GM11168 (cell line): ENCODE measurements at regions not wholly inside any gene's neighbourhood (a gene's known extent, or its start where the extent isn't known, plus 50 kb on each side); places are given as distances from the start of the nearest gene placed in this dataset.

Experiments used
- in situ Hi-C: fragments of 300-500 bp; cut with MboI; formaldehyde crosslinking; loops from one replicate; pipeline ENCODE4 v1.12.0; 2022; ENCODE audit warnings: low sequenced_read_pairs; ENCODE audit not compliant: unreplicated experiment

DNA sequence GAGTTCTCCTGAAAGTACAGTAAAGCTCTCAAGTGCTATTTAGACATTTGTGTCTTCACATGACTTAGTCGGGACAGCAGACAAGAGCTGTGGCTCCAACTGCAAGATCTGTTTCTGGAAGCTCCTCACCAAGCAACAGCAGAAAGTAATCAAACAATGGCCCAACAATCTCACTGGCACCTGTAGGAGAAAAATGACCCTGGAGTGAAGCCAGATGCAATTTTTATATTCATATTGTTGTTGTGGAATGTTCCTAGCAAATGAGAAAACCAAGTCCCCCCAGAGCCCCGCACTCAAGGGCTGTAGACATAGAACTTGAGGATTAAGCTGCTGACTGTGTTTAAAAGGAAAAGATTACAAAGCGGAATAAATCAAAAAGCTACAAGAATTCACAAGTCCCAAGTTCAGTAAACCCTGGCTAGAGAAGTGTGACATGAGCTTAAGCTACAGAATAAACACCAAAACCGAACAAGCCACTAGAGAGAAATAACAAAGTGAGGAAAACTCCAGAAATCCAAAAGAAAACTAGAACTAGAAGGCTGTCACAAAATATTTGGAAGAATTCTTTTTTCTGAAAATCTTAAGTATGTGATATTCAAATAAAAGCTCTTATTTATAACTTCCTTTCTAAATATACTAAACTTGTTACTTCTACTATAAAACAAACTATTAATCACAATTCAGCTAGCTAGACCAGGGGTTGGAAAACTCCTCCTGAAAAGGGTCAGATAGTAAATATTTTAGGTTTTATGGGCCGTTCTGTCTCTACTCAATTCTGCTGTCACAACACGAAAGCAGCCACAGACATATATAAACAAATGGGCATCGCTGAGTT lies 454.5 kb downstream of the SUCLA2 start:
- in situ Hi-C loops = no loop called here

DNA sequence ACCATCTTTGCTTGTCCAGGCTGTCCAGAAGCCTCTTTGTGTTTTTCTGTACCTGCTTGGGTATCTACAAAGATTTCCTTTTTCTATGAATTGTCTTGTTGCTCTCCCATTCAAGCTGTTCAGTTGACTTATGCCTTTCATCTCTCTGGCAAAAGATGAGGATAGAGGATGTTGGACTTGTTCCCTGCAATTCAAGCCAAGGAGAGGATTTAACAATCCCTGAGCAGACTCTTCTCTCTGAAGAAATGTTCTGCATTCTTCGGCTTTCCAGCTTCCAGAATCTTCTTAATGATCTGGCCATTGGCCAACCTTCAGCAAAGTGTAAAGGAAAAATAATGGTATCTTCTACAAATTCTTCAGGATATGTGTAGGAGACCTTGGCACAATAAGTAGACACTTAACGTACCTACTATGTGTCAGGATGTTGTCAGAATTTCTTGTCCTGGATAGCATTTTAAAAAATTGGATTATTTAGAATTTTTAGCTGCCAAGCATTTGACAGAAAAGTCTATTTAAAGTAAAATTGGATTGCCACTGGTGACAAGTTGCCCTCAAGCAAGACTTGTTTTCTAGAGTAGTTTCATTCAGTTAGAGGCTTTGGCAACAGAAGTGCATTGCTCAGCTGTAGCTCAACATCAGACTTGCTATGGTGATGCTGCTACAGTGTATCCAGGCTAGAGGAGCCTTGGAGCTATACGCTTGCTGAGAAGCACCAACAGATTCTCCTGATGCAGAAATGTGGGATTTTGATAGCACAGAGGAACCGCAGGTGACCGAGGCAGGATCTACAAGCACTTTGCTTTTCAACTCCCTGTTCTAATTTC lies 455.7 kb downstream of the SUCLA2 start:
- in situ Hi-C loops = no loop called here

DNA sequence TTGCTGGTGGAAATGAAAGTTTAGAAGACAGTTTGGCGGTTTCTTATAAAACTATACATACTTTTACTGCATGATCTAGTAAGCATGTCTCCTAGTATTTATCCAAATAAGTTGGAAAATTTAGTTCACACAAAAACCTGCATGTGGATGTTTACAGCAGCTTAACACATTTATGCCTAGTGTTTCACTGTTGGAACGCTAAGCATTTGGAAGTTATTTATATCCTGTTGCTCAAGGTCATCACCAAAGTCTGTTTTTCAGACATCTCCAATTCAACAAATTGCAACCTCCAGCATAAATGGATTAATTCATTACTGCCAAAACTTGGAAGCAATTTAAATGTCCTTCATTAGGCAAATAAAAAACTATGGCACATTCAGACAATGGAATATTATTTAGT lies 461.8 kb downstream of the SUCLA2 start:
- in situ Hi-C loops = no loop called here

DNA sequence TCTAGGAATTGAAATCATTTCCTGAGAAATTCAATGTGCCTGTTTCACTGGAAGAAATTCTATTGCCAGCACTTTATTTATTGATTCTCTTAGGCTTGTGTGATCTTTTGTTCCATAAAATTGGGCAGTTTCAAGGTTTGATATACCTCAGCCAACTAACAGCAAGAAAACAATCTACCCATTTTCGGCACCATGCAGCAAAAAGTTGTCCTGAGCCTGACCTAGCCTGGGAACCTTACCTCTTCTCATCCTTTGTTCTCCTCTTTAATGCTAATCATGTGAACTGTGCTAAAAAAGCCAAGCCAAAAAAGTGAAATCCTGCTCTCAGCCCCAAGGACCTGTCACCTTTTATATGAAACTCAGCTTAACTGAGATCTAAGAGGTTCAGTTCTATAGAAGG lies 477.3 kb downstream of the SUCLA2 start:
- in situ Hi-C loops = no loop called here

DNA sequence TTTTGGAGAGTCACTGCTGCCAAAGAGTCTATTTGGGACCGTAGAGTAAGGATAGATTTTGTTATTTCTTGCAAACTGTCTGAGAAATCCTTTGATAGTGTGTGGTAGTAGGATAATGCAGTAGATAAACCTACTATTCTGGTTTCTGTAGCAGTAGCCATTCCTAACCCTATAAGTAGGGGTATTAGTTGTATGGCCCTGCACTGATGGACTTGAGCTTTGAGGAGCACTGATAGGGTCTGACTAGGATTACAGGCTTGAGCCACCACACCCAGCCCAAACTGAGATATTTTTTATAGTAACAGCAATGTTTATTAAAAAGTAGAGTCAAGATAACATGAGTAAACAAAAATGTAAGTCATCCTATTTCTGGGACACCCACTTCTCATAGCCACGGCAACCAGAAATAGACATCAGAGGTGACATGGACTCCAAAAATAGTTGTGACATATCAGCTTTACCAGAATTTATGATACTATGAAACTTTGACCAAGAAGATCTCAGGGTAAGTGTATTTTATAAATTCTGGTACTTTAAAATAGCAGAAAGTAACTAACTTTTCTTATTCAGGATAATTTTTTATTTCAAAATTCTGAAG lies 479.1 kb downstream of the SUCLA2 start:
- in situ Hi-C loops = no loop called here

DNA sequence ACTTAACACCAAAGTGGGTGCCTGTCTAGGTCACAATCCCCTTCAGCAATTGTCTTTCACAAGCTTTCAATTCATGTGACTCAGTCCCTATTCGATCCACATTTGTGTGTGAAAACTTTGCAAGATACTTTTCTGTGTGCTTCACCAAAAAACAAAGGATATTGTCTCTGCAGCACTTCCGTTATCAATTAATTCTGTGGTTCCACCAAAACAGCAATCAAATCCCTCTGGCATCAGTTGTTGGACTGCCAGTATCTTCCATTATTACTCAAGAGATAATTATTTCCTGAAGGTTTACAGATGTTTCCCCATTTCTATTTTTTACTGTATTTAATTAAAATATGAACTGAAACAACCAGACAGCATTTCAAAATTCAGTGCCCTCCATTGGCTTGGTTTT lies 481.4 kb downstream of the SUCLA2 start:
- in situ Hi-C loops = no loop called here

DNA sequence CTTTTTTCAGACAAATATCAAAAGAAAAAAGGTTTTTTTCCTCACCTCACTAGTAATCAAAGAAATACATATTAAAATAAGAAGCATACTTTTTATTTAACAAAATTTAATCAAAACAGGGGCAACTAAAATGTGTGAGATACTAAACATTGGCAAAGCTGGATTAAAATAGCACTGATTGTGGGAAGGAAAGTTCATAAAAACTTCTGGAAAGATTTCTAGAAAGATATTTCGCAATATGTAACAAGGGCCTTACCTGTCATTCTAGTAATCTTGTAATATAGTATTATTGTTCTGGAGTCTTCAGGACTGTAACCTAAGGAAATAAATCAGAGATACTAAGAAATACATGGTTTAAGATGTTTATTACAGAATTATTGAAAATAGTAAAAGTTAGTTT lies 482.5 kb downstream of the SUCLA2 start:
- in situ Hi-C loops = no loop called here

DNA sequence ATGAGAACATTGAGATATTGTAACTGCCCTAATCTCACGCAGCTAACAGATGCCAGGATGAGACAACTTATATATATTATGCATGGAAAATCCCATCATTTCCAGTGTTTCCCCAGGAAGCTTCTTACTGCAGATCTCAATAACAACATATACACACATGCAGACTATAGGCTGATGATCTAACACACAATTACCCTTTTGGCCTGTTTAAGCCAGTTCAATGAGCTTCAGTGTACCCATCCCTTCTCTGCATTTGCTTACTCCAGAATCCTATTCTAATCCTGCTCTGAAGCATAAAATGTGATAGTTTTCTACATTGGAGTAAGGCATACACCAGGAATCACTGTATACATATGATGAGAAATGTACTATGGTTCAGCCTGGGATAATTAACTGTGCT lies 489.4 kb downstream of the SUCLA2 start:
- in situ Hi-C loops = no loop called here

DNA sequence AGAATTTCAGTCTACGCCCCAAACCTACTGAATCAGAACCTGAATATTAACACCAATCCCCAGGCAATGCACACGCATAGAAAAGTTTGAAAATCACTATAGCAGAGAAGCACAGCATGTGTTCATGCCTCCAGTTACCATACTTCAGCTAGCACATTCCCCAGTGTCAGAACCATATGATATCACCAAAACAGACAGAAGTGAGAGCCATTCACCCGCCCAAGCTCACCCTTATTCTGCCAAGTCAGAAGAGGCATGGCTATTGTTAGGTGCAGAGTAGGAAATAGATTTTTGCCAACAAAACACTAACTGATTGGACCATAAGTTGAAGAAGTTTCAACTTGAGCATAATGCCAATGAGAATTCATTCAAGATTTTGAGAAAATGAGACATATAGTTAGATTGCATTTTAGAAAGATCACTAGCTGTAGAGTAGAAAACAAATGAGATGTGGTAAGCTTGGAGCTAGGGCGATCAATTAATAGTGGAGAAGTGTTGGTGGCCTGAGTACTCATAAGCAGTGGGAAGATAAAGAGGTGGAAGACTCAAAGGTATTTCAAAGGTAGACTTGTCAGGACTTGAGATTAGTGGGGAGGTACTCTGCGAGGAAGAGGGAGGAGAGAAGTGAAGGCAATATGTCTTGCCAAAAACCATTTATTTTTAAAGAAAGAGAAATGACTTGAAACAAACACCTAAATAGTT lies 492.4 kb downstream of the SUCLA2 start:
- in situ Hi-C loops = no loop called here

DNA sequence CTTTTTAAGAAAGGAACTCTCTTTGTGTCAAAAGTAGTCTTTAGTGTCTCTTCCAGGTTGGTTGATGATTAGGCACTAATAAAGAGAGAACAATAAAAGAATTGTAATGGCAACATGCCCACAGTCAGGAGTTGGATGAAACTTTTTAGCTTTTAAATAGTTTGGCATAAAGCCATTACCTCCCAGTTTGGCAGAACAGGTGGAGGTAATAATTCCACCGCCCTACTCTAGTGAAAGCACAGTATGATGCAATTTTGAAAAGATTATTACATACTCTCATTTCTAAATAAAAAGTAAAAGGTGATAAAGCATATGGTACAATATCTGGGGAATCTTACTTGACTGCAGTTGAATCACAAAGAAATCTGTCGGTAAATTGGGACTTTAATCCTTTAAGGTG lies 497.6 kb downstream of the SUCLA2 start:
- in situ Hi-C loops = no loop called here

DNA sequence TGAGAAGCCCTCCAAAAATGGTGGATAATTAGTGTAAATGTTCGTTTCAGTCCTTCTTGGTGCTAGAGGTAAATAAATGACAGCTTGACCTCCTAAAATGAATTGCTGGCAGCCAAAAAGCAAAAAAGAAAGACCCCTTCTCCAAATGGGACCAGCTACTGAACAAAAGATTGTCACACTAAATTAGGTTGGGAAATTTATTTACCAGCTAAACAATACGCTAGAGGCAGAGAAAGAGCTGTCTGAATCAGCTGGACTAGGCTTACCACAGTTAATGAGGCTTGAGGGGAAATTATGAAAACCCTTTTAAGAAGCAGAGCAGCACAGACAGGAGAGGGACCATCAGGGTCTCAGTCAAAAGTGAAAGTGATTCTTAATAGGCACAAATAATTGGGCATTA lies 498.9 kb downstream of the SUCLA2 start:
- in situ Hi-C loops = no loop called here

DNA sequence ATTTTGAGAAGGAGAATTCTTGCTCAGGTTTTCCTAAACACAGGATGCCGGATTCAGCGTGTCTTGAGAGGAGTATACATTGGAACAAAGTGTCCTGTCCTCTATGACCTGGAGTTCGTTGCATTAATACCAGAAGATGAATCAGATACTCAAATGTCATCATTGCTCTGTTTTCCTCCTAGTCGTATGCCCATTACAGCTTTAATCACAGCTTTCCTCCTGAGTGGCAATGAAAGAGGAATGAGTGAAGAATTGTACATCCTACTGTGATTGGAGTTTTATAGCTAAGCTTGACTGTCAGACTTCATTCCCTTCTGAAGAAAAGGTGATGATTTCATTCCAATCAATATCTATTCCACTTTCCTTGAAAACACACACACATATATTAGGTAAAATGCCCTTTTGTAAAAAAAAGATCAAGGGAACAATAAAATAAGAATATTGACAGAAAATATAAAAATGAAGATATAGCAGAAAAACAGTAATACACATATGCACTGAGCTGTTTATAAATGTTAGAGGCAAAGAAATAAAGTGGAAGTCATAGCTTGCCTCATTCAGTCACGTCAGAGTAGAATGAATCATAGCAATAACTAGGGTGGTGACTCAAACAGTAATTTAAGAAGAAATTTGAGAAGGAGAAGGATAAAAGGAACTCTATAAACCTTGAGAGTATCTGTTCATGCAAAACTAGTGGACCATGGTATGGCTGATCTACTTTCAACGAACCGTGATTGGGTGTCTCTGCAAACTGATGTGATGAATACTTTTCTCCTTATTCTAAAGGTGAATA lies 501.5 kb downstream of the SUCLA2 start:
- in situ Hi-C loops = no loop called here

DNA sequence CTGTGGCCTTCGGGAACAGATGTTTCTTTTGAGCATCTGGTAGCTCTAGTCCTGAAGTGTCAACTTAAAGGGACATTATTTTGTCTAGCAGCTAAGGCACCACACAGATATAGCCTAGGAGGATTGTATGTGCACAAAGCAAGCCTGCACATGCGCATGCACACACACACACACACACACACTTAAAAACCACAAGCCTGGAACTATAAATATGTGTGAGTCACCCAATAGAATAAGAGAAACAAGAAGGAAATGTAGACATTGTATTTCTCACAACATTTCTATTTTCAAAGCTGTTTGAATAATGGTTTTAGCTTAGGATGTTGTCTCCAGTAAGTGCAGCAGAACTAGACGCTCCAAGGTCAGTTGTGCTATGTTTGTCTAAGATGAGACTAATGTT lies 516.5 kb downstream of the SUCLA2 start:
- in situ Hi-C loops = no loop called here

DNA sequence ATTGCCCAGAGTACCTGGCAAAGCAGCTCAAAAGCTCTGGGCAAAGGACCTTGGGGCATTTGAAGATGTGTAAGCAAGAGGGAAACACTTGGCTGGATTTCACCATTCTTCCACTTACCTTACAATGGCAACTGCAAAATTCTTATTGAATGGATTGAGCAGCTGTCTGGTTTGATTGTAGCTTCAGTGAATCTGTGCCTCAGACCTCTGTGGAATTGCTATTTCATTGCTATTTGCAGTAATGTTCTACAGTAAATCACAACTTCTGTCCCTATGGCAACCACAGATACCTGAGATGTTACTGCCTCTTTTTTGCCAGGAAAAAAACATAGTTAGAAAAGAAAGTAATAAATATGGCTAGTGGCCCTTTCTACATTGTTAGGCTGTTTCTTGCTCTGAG lies 519.5 kb downstream of the SUCLA2 start:
- in situ Hi-C loops = no loop called here

DNA sequence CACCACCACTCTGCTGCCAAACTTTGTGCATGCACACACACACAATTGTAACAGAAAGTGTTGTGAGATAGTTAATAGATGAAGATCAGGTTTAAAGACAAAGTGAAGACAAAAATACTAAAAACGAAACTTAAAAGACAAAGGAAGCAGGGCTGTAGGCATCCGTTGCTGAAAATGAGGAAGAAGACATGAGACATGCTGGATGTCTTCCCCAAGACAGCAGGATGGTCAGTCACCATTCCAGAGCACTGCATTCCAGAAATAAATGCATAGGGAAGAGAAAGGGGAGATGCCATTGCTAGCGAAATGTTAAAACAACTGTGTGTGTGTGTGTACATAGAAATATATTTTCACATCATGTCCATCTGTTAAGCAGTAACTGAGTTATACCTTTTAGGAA lies 520.1 kb downstream of the SUCLA2 start:
- in situ Hi-C loops = no loop called here

DNA sequence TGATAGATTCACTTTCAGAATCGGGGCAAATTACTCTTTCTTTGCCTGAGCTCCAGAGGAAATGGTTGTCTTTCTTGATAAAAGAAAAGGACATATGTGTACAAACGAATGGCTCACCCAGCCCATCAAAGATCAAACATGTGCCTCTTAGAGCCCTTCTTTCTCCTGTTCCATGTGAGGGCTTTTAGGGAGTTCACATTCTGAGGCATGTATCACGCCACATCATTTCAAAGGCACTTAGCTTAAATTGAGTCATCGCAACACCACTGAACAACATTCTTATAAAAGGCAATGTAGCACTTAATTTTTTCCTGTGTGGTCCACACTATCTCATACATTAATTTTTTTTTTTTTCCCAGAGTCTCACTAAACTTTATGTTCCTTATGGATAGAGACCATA lies 521.0 kb downstream of the SUCLA2 start:
- in situ Hi-C loops = no loop called here

DNA sequence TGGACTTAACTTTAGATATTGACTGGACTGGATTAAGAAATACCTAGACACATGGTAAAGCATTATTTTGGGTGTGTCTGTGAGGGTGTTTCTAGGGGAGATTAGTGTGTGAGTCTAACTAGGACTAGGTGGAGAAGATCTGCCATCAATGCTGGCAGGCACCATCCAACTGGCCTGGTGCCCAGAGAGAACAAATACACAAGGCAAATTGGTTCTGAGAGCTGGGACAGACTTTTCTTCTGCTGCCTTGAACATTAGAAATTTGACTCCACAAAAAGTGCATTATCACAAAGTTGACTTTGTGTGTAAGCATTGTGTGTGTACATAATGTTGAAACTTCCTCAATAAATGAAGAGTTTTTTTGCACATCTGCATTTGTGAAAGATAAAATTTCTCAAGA lies 522.1 kb downstream of the SUCLA2 start:
- in situ Hi-C loops = no loop called here

DNA sequence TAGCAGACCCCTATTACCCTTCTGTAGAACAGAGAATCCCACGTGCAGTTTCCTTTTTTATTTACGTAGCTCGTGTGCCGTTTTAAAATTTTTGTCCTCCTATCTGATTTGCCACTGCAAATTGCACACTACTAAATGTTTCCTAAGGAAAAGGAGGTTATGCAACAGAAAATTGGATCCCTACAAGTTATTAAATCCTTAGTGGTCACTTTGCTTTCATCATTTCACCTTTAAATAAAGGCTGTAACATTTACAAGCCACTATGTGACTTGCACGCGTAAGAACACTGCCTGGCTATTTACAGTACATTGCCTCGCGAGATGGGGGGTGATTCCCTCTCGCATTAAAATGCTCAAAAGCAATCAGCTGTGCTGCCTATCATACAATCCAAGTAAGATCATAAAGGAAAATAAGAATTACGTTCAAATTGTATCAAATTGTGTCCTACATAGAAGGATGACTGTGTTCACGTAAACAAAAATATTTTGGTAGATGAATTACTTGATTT lies 525.6 kb downstream of the SUCLA2 start:
- in situ Hi-C loops = no loop called here

DNA sequence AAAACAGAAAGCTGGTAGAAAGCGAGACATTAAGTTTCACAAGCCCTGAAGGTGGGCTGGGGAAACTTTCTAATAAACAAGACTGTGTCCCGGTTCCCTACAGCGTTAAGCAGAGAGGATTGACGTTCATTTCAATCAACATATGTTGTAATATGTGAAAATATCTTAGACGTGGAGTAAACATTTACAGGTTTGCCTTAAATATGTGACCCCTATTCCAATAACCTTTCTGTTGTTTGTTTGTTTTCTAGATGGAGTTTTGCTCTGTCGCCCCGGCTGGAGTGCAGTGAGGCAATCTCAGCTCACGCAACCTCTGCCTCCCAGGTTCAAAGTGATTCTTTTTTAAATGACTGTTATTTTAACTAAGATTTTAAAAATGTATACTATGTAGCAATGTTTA lies 526.2 kb downstream of the SUCLA2 start:
- in situ Hi-C loops = no loop called here

DNA sequence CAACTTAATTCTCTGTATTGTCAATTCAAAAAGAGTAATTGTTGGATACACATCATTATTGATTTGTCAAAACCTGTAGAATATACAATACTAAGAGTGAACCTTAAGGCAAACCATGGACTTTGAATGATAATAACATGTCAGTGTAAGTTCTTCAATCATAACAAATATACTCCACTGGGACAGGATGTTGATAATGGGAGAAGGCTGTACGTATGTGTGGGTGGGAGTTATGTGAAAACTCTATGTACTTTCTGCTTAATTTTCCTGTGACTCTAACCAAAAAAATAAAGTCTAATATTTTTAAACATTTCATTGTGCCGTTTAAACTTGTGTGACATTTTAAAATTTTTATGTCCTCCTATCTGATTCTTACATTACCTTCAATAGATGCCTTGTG lies 526.7 kb downstream of the SUCLA2 start:
- in situ Hi-C loops = no loop called here
